Lung (tissue), 11 donors: ENCODE measurements at regions not wholly inside any gene's neighbourhood (a gene's known extent, or its start where the extent isn't known, plus 50 kb on each side); places are given as distances from the start of the nearest gene placed in this dataset.
"Not testable (repeated sequence)": the region's sequence is repeated elsewhere in the genome, so short reads cannot be mapped to it uniquely, and the experiment has no call there.

Experiments
- ATAC-seq: fragments of 200-7000 bp; cut with Tn5 transposase; one replicate; pipeline ENCODE4 v1.9.1; 2020; ENCODE audit warnings: moderate number of reproducible peaks; ENCODE audit not compliant: insufficient read depth, low FRiP score
- DNase-seq, 3 donors: peaks; one replicate each; pipeline ENCODE4 v3.0.0-alpha.2; 2013 to 2017
- H3K27ac ChIP-seq, 2 donors: one replicate each; pipeline ENCODE4 v1.5.1; 2013; ENCODE audit warnings: mild to moderate bottlenecking in 2 of 2, moderate library complexity in 2 of 2, control low read depth in 1 of 2, inconsistent platforms in 1 of 2, low read depth in 1 of 2, low read length in 1 of 2
- H3K27me3 ChIP-seq, 3 donors: one replicate each; pipeline ENCODE4 v1.5.1; 2013; ENCODE audit warnings: low read length in 2 of 3; ENCODE audit not compliant: control insufficient read depth in 3 of 3, insufficient read depth in 3 of 3
- H3K36me3 ChIP-seq, 4 donors: one replicate each; pipeline ENCODE4 v1.5.1; 2013; ENCODE audit warnings: low read length in 4 of 4, mild to moderate bottlenecking in 1 of 4, moderate library complexity in 1 of 4; ENCODE audit not compliant: control insufficient read depth in 4 of 4, insufficient read depth in 4 of 4
- H3K4me1 ChIP-seq, 5 donors: one replicate each; pipeline ENCODE4 v1.5.1; 2013; ENCODE audit warnings: low read length in 5 of 5, mild to moderate bottlenecking in 2 of 5, moderate library complexity in 1 of 5; ENCODE audit not compliant: control insufficient read depth in 5 of 5, insufficient read depth in 5 of 5
- H3K4me3 ChIP-seq: one replicate; pipeline ENCODE4 v1.5.1; 2013; ENCODE audit warnings: mild to moderate bottlenecking, control low read depth, moderate library complexity
- H3K9ac ChIP-seq, 2 donors: one replicate each; pipeline ENCODE4 v1.5.1; 2013; ENCODE audit warnings: low read length in 2 of 2, control low read depth in 1 of 2; ENCODE audit not compliant: insufficient read depth in 1 of 2
- H3K9me3 ChIP-seq, 4 donors: one replicate each; pipeline ENCODE4 v1.5.1; 2013; ENCODE audit warnings: low read length in 3 of 4, mild to moderate bottlenecking in 1 of 4, moderate library complexity in 1 of 4; ENCODE audit not compliant: control insufficient read depth in 4 of 4, insufficient read depth in 3 of 4
- CTCF ChIP-seq: IDR thresholded peaks from 2 replicates; pipeline ENCODE4 v1.5.1; 2012; ENCODE audit warnings: mild to moderate bottlenecking; ENCODE audit errors: control extremely low read depth, extremely low read depth
- WGBS, 2 donors: extraction: QIAGEN DNeasy Blood & Tissue Kit; methylation state at CpG; one replicate each; pipeline ENCODE4 v1.1.7; 2013; 5-methylcytosine and 5-hydroxymethylcytosine counted together
- donor health status: control.
- donor health status: control.
- donor health status: Bipolar disorder and iron deficiency.
- donor health status: healthy.
- donor health status: DM: yes; HTN: yes; CAD: no.

GRCh38 chr4:62495032-62495431, 1294.9 kb downstream of the ADGRL3 start:
- DNase-seq, result no peak
- H3K27ac ChIP-seq, result no peak overlapping the region
- H3K4me1 ChIP-seq, result no peaks in the 10 kb centered on the region
- ATAC-seq, result no peak
- H3K27me3 ChIP-seq, result no peaks in the 10 kb centered on the region
- H3K4me3 ChIP-seq, result no peak overlapping the region
- no peaks in the 10 kb centered on the region for H3K9me3 ChIP-seq
- TF ChIP-seq CTCF, result no peak
- H3K9ac ChIP-seq, result no peak overlapping the region
- H3K36me3 ChIP-seq, result no peaks in the 10 kb centered on the region

GRCh38 chr4:62491756-62492155, 1291.6 kb downstream of the ADGRL3 start:
- not testable (repeated sequence) for H3K36me3 ChIP-seq, H3K4me3 ChIP-seq, ATAC-seq, H3K9ac ChIP-seq, H3K4me1 ChIP-seq, H3K27me3 ChIP-seq, H3K9me3 ChIP-seq, H3K27ac ChIP-seq, DNase-seq
- 93 to 96% methylated on average over 18 to 24 of the region's 24 CpGs for WGBS, 2 donors

- TF ChIP-seq CTCF, result no peak
- Histone ChIP-seq H3K27me3 (no peaks in the 10 kb centered on the region), H3K4me3 (no peak overlapping the region), H3K9ac (no peak overlapping the region), H3K27ac (no peak overlapping the region), H3K4me1 (no peaks in the 10 kb centered on the region), H3K36me3 (no peaks in the 10 kb centered on the region), H3K9me3 (no peaks in the 10 kb centered on the region)
- no peak for ATAC-seq
- 82 to 94% methylated on average over 1 of the region's 1 CpG for WGBS, 2 donors
- no peak for DNase-seq
Observed at GRCh38 chr4:62490635-62491034, 1290.5 kb downstream of the ADGRL3 start.

GRCh38 chr4:62487016-62487415, 1286.9 kb downstream of the ADGRL3 start:
- no peak for TF ChIP-seq CTCF
- no peaks in the 10 kb centered on the region for H3K9me3 ChIP-seq
- ATAC-seq (no peak), DNase-seq (no peak)
- no peaks in the 10 kb centered on the region for H3K36me3 ChIP-seq
- 81 to 93% methylated on average over 1 of the region's 1 CpG for WGBS, 2 donors
- H3K4me1 ChIP-seq, result no peaks in the 10 kb centered on the region
- H3K27ac ChIP-seq, result no peak overlapping the region
- no peak overlapping the region for H3K9ac ChIP-seq
- H3K4me3 ChIP-seq, result no peak overlapping the region
- no peaks in the 10 kb centered on the region for H3K27me3 ChIP-seq
